H9 (cell line): ENCODE measurements at regions not wholly inside any gene's neighbourhood (a gene's known extent, or its start where the extent isn't known, plus 50 kb on each side); places are given as distances from the start of the nearest gene placed in this dataset.

Experiments
- DNase-seq: peaks from one replicate; pipeline ENCODE4 v3.0.0-alpha.2; 2017
- H2AFZ ChIP-seq: one replicate; pipeline ENCODE4 v1.6.1; 2013; ENCODE audit warnings: mild to moderate bottlenecking, low read length, control low read depth, moderate library complexity
- H2AK5ac ChIP-seq: 2 replicates; pipeline ENCODE4 v1.6.1; 2013; ENCODE audit warnings: low read length, control low read depth, mixed read lengths; ENCODE audit not compliant: insufficient read length
- H2BK120ac ChIP-seq: one replicate; pipeline ENCODE4 v1.6.1; 2013; ENCODE audit warnings: low read depth, mild to moderate bottlenecking, low read length, control low read depth, inconsistent platforms; ENCODE audit not compliant: poor library complexity, severe bottlenecking
- H2BK12ac ChIP-seq: 2 replicates; pipeline ENCODE4 v1.6.1; 2013; ENCODE audit warnings: low read length, control low read depth, mixed read lengths, low read depth; ENCODE audit not compliant: insufficient read length
- H2BK15ac ChIP-seq: 2 replicates; pipeline ENCODE4 v1.6.1; 2013; ENCODE audit warnings: low read depth, low read length, control low read depth
- H2BK20ac ChIP-seq: one replicate; pipeline ENCODE4 v1.6.1; 2013; ENCODE audit warnings: low read depth, mild to moderate bottlenecking, low read length, control low read depth, inconsistent platforms; ENCODE audit not compliant: poor library complexity, severe bottlenecking
- H2BK5ac ChIP-seq: 2 replicates; pipeline ENCODE4 v1.6.1; 2013; ENCODE audit warnings: low read length, control low read depth, mixed read lengths; ENCODE audit not compliant: insufficient read length
- H3K14ac ChIP-seq: 2 replicates; pipeline ENCODE4 v1.6.1; 2013; ENCODE audit warnings: low read length, control low read depth; ENCODE audit not compliant: insufficient read depth
- H3K18ac ChIP-seq: 2 replicates; pipeline ENCODE4 v1.6.1; 2013; ENCODE audit warnings: low read depth, mild to moderate bottlenecking, mixed read lengths, low read length, control low read depth; ENCODE audit not compliant: insufficient read length
- H3K23ac ChIP-seq: 2 replicates; pipeline ENCODE4 v1.6.1; 2013; ENCODE audit warnings: low read length, control low read depth, mixed read lengths, low read depth; ENCODE audit not compliant: insufficient read length
- H3K23me2 ChIP-seq: 2 replicates; pipeline ENCODE4 v1.6.1; 2013; ENCODE audit warnings: low read depth, mild to moderate bottlenecking, mixed read lengths, low read length, control low read depth; ENCODE audit not compliant: insufficient read length, poor library complexity, severe bottlenecking
- H3K27ac ChIP-seq: 2 replicates; pipeline ENCODE4 v1.5.1; 2013; ENCODE audit warnings: low read length, control low read depth, mixed read lengths, low read depth; ENCODE audit not compliant: insufficient read length
- H3K27me3 ChIP-seq: 2 replicates; pipeline ENCODE4 v1.6.1; 2013; ENCODE audit warnings: low read length, control low read depth, inconsistent platforms; ENCODE audit not compliant: insufficient read depth
- H3K4ac ChIP-seq: 2 replicates; pipeline ENCODE4 v1.6.1; 2013; ENCODE audit warnings: low read depth, mild to moderate bottlenecking, control low read depth, inconsistent platforms, low read length, moderate library complexity
- H3K4me1 ChIP-seq: 2 replicates; pipeline ENCODE4 v1.6.1; 2013; ENCODE audit warnings: low read length, control low read depth, inconsistent platforms; ENCODE audit not compliant: insufficient read depth
- H3K4me2 ChIP-seq: 2 replicates; pipeline ENCODE4 v1.6.1; 2013; ENCODE audit warnings: low read length, control low read depth, mixed read lengths; ENCODE audit not compliant: insufficient read length, insufficient read depth
- H3K56ac ChIP-seq: 2 replicates; pipeline ENCODE4 v1.6.1; 2013; ENCODE audit warnings: low read depth, mild to moderate bottlenecking, mixed read lengths, low read length, control low read depth; ENCODE audit not compliant: insufficient read length
- H3K79me1 ChIP-seq: 2 replicates; pipeline ENCODE4 v1.6.1; 2013; ENCODE audit warnings: low read depth, mild to moderate bottlenecking, moderate library complexity, low read length, control low read depth, inconsistent platforms; ENCODE audit not compliant: insufficient read depth, poor library complexity, severe bottlenecking
- H3K79me2 ChIP-seq: 2 replicates; pipeline ENCODE4 v1.6.1; 2013; ENCODE audit warnings: low read length, control low read depth, inconsistent platforms; ENCODE audit not compliant: insufficient read depth
- H3K9ac ChIP-seq: 2 replicates; pipeline ENCODE4 v1.6.1; 2013; ENCODE audit warnings: low read length, control low read depth, mixed read lengths; ENCODE audit not compliant: insufficient read length; ENCODE audit errors: extremely low read depth
- H3K9me3 ChIP-seq: one replicate; pipeline ENCODE4 v1.6.1; 2013; ENCODE audit warnings: low read depth, low read length, inconsistent platforms; ENCODE audit not compliant: control insufficient read depth
- H3T11ph ChIP-seq: one replicate; pipeline ENCODE4 v1.6.1; 2013; ENCODE audit warnings: mild to moderate bottlenecking, low read length, control low read depth, inconsistent platforms
- H4K20me1 ChIP-seq: one replicate; pipeline ENCODE4 v1.6.1; 2013; ENCODE audit not compliant: control insufficient read depth, insufficient read length, insufficient read depth
- H4K5ac ChIP-seq: 2 replicates; pipeline ENCODE4 v1.6.1; 2013; ENCODE audit warnings: low read depth, mild to moderate bottlenecking, mixed read lengths, low read length, control low read depth; ENCODE audit not compliant: insufficient read length
- H4K8ac ChIP-seq: replicated peaks from 2 replicates; pipeline ENCODE4 v1.6.1; 2013; ENCODE audit warnings: low read length, control low read depth, mixed read lengths, low read depth; ENCODE audit not compliant: insufficient read length
- H4K91ac ChIP-seq: 2 replicates; pipeline ENCODE4 v1.6.1; 2013; ENCODE audit warnings: low read depth, mild to moderate bottlenecking, moderate library complexity, mixed read lengths, low read length, control low read depth; ENCODE audit not compliant: insufficient read length
- H3K27ac Mint-ChIP-seq, 3 experiments: 2 replicates in 2 of 3; 3 replicates in 1 of 3; pipeline ENCODE4 v1.8.0; 2020 to 2021; ENCODE audit warnings: mixed read lengths in 3 of 3, mild to moderate bottlenecking in 1 of 3, moderate library complexity in 1 of 3
- H3K27me3 Mint-ChIP-seq: 2 replicates; pipeline ENCODE4 v1.8.0; 2021; ENCODE audit warnings: low read depth, mild to moderate bottlenecking, moderate library complexity, mixed read lengths
- H3K36me3 Mint-ChIP-seq, 3 experiments: 2 replicates in 2 of 3; 3 replicates in 1 of 3; pipeline ENCODE4 v1.8.0; 2020 to 2021; ENCODE audit warnings: low read depth in 3 of 3, mixed read lengths in 3 of 3; ENCODE audit not compliant: insufficient read depth in 1 of 3
- H3K4me1 Mint-ChIP-seq, 2 experiments: 2 replicates each; pipeline ENCODE4 v1.8.0; 2020; ENCODE audit warnings: mixed read lengths in 2 of 2
- H3K4me3 Mint-ChIP-seq, 2 experiments: 2 replicates in 1 of 2; 3 replicates in 1 of 2; pipeline ENCODE4 v1.8.0; 2020 to 2021; ENCODE audit warnings: mild to moderate bottlenecking in 2 of 2, mixed read lengths in 2 of 2, moderate library complexity in 1 of 2
- H3K9me3 Mint-ChIP-seq, 2 experiments: 2 replicates in 1 of 2; 3 replicates in 1 of 2; pipeline ENCODE4 v1.8.0; 2020; ENCODE audit warnings: mild to moderate bottlenecking in 2 of 2, mixed read lengths in 2 of 2, moderate library complexity in 1 of 2
- CTCF ChIP-seq: fragments of 200-600 bp; sonication (generic); conservative IDR thresholded peaks from 3 replicates; pipeline ENCODE4 v1.8.0; 2021; ENCODE audit warnings: antibody characterized with exemption, mild to moderate bottlenecking
- WGBS: extraction: QIAGEN DNeasy Blood & Tissue Kit; methylation state at CpG from one replicate; pipeline ENCODE4 v1.1.7; 2013; ENCODE audit warnings: missing lambda C conversion rate, low lambda C conversion rate, mixed read lengths; ENCODE audit not compliant: insufficient read length; ENCODE audit errors: extremely low coverage; 5-methylcytosine and 5-hydroxymethylcytosine counted together

- no peak overlapping the region for H4K8ac ChIP-seq
- H3K4me2 ChIP-seq, result no peak overlapping the region
- H4K5ac ChIP-seq, result no peak overlapping the region
- Mint-ChIP-seq H3K4me3 (no peak overlapping the region), H3K36me3 (peaks cover 10 to 22% (median 12%) of the 10 kb centered on the region in 3 experiments), H3K27ac (no peak overlapping the region), H3K27me3 (no peaks in the 10 kb centered on the region), H3K4me1 (peaks cover 8 to 16% of the 10 kb centered on the region in 2 experiments), H3K9me3 (peaks cover 16 to 18% of the 10 kb centered on the region in 2 experiments)
- no peak overlapping the region for H3K56ac ChIP-seq
- H2BK12ac ChIP-seq, result no peak overlapping the region
- no peaks in the 10 kb centered on the region for H3K79me1 ChIP-seq
- no peak overlapping the region for H3K4ac ChIP-seq
- H3K18ac ChIP-seq, result no peak overlapping the region
- no peaks in the 10 kb centered on the region for H3K23me2 ChIP-seq
- no peaks in the 10 kb centered on the region for H4K20me1 ChIP-seq
- H2AK5ac ChIP-seq, result no peak overlapping the region
- no peak for DNase-seq
- no peak overlapping the region for H2BK5ac ChIP-seq
- H4K91ac ChIP-seq, result no peak overlapping the region
- H3K14ac ChIP-seq, result no peak overlapping the region
- peaks cover 2% of the 10 kb centered on the region; the same call in 1 of the 2 replicates for H3K4me1 ChIP-seq
- H3K27ac ChIP-seq, result no peak overlapping the region
- no CpG with 5 or more reads among the region's 10 CpGs for WGBS
- H3K23ac ChIP-seq, result no peak overlapping the region
- no peak overlapping the region for H2BK120ac ChIP-seq
- H3T11ph ChIP-seq, result no peak overlapping the region
- no peak overlapping the region for H3K9ac ChIP-seq
- no peaks in the 10 kb centered on the region for H3K79me2 ChIP-seq
- no peak overlapping the region for H2BK20ac ChIP-seq
- H3K27me3 ChIP-seq, result no peaks in the 10 kb centered on the region
- no peaks in the 10 kb centered on the region for H3K9me3 ChIP-seq
- H2BK15ac ChIP-seq, result no peak overlapping the region
- H2AFZ ChIP-seq, result no peak overlapping the region
- TF ChIP-seq CTCF, result no peak
Measured at GRCh38 chr10:128775743-128776142, 649.5 kb upstream of the MKI67 start.
